ENCODE measurements at regions not wholly inside any gene's neighbourhood (a gene's known extent, or its start where the extent isn't known, plus 50 kb on each side); places are given as distances from the start of the nearest gene placed in this dataset.

- no peaks in the 10 kb centered on the region for H3K36me3 ChIP-seq (ENCODE audit: control insufficient read depth, insufficient read depth, low read length)
- H3K27me3 Mint-ChIP-seq = no peaks in the 10 kb centered on the region
- H3K27me3 ChIP-seq (ENCODE audit: control insufficient read depth, insufficient read depth, low read length) = no peaks in the 10 kb centered on the region
- no peak overlapping the region for H3K27ac ChIP-seq (ENCODE audit: insufficient read depth, low read length, poor library complexity, severe bottlenecking)
- H3K27ac Mint-ChIP-seq = no peak overlapping the region
- H3K9me3 Mint-ChIP-seq = peaks cover 0 to 11% (median 0%) of the 10 kb centered on the region in 7 donors
- H3K4me3 ChIP-seq (ENCODE audit: low read depth, low read length) = no peak overlapping the region
- H3K9me3 ChIP-seq (ENCODE audit: control insufficient read depth in 2 of 2, low read length in 2 of 2) = peaks cover 0 to 2% of the 10 kb centered on the region in 2 experiments
- H3K4me3 Mint-ChIP-seq = no peak overlapping the region
- ATAC-seq (ENCODE audit: low read depth in 2 of 2) = no peak
- no peaks in the 10 kb centered on the region for H3K4me1 Mint-ChIP-seq
- DNase-seq = no peak
- H3K4me1 ChIP-seq (ENCODE audit: control insufficient read depth, insufficient read depth, low read length, poor library complexity, severe bottlenecking) = no peaks in the 10 kb centered on the region
- no peaks in the 10 kb centered on the region for H3K36me3 Mint-ChIP-seq
These were observed 58.5 kb upstream of the KCNJ3 start for GRCh38 chr2:154640000-154640399.

Measured in CD4-positive, CD25-positive, alpha-beta regulatory T cell (primary cell).